GM20000 (cell line): ENCODE measurements at regions not wholly inside any gene's neighbourhood (a gene's known extent, or its start where the extent isn't known, plus 50 kb on each side); places are given as distances from the start of the nearest gene placed in this dataset.

Experiments
- DNase-seq: peaks from one replicate; pipeline ENCODE4 v3.0.0; 2012; ENCODE audit warnings: low spot score
- TF ChIP-seq, protein P1 (sequence below): IDR thresholded peaks from 2 replicates; pipeline ENCODE4 v1.5.1; 2012; ENCODE audit warnings: mild to moderate bottlenecking, control low read depth; ENCODE audit errors: extremely low read depth, missing control alignments

DNA sequence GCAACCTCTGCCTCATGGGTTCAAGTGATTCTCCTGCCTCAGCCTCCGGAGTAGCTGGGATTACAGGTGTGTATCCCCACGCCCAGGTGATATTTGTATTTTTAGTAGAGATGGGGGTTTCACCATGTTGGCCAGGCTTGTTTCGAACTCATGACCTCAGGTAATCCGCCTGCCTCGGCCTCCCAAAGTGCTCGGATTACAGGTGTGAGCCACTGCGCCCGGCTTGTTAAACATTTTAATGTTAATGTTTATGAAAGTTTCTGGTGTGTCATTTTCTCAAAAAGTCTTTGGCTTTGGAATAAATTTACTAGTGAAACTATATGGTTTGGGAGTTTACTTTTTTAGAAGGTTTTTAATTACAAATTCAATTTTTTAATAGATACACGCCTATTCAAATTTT lies 698.8 kb downstream of the MECOM start:
- no peak for DNase-seq
- TF ChIP-seq, protein P1, sequence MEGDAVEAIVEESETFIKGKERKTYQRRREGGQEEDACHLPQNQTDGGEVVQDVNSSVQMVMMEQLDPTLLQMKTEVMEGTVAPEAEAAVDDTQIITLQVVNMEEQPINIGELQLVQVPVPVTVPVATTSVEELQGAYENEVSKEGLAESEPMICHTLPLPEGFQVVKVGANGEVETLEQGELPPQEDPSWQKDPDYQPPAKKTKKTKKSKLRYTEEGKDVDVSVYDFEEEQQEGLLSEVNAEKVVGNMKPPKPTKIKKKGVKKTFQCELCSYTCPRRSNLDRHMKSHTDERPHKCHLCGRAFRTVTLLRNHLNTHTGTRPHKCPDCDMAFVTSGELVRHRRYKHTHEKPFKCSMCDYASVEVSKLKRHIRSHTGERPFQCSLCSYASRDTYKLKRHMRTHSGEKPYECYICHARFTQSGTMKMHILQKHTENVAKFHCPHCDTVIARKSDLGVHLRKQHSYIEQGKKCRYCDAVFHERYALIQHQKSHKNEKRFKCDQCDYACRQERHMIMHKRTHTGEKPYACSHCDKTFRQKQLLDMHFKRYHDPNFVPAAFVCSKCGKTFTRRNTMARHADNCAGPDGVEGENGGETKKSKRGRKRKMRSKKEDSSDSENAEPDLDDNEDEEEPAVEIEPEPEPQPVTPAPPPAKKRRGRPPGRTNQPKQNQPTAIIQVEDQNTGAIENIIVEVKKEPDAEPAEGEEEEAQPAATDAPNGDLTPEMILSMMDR: no peak

DNA sequence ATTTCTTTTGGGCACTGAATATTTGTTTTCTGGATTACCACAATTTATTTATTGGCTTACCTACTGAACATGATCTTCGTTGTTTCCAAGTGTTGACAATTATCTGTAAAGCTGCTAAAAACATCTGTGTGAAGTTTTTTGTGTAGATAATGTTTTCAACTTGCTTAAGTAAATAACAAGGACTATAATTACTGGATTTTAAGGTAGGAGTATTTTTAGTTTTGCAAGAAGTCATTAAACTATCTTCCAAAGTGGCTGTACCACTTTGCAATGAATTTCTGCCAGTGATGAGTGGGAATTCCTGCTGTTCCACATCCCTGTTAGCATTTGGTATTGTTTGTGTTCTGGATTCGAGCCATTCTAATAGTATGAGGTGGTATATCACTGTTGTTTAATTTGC lies 702.2 kb downstream of the MECOM start:
- no peak for DNase-seq
- TF ChIP-seq, protein P1: no peak

DNA sequence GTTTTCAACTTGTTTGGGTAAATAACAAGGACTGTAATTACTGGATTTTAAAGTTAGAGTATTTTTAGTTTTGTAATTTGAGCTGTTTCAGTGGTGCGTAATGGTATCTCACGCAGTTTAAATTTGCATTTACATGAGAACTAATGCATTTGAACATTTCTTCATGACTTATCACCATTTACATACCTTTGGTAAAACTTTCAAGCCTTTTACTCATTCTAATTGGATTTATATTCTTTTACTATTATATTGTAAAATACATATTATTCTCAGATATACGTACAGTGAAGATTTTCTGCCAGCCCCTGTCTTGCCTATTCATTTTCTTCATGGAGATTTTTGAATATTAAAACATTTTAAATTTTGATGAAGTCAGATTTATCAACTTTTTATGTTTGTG lies 703.8 kb downstream of the MECOM start:
- DNase-seq: no peak
- TF ChIP-seq, protein P1: no peak

DNA sequence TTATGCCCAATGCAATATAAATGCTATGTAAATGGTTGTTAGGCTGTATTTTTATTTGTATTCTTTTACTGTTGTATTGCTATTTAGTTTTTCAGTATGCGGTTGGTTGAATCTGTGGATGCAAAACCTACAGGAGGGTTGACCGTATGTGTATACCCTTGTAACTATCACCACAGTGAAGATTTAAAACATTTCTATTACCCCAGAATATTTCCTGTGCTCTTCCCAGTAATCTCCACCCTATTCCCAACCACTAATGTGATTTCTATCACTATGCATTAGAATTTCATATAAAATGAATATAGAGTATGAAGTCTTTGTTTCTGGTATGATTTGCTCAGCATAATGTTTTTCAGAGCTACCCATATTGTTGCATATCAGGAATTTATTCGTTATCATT lies 705.0 kb downstream of the MECOM start:
- TF ChIP-seq, protein P1: no peak

DNA sequence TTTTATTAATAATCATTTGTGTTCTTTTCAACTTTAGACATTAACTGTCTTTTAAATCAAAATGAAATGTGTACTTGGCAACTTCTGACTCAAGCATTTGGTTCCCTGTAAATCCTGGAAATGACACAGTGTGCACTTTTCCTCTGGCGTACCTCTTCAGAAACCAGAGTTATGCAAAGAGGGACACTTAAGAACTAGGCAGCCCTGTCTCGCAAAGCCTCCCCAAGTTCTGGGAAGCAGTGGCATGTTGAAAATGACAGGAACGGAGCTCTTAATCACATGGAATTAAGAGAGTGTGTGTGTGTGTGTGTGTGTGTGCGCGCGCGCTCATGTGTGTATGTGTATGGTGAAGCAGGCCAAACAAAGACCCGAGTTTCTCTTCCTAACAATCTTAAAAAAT lies 707.4 kb downstream of the MECOM start:
- DNase-seq: no peak
- TF ChIP-seq, protein P1: no peak

More for the DNA sequence above, 705.0 kb downstream of the MECOM start:
- DNase-seq: no peak

DNA sequence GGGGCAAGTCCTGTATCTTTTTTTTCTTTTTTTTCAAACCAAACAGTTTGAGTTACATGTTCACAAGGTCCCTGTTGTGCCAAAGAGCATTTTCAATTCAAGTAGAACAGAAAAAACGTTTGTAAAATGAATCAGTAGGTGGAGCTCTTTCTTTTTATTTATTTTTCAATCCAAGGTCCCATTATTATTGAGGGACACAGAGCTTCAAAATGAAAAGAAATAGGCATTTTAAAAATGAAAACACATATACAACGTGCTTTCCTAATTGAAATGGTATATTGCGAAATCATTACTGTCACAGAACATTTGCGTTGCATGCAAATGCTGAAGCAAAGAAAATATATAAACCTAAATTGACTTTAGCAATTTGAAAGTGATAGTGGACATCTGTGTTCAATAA lies 711.0 kb downstream of the MECOM start:
- TF ChIP-seq, protein P1: no peak
- no peak for DNase-seq

DNA sequence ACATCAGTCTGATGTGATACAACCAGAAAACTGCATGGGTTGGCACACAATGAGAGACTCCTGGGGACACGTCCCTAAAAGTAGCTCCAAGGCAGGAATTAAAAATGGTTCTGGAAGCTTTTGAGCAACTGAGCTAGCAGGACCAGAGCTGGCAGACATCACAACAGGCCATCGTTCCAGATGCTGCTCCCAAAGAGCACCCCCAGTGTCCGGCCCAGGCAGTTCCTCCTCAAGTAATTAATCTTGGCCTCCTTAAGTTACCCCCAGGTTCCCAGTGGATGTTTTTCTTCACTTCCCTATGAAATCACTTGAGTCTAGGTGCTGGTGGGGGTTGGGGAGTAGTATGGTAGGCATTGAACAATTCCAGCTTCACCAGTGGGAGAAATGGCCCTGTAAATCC lies 711.6 kb downstream of the MECOM start:
- no peak for DNase-seq
- TF ChIP-seq, protein P1: no peak
